ENCODE measurements at regions not wholly inside any gene's neighbourhood (a gene's known extent, or its start where the extent isn't known, plus 50 kb on each side); places are given as distances from the start of the nearest gene placed in this dataset.

DNA sequence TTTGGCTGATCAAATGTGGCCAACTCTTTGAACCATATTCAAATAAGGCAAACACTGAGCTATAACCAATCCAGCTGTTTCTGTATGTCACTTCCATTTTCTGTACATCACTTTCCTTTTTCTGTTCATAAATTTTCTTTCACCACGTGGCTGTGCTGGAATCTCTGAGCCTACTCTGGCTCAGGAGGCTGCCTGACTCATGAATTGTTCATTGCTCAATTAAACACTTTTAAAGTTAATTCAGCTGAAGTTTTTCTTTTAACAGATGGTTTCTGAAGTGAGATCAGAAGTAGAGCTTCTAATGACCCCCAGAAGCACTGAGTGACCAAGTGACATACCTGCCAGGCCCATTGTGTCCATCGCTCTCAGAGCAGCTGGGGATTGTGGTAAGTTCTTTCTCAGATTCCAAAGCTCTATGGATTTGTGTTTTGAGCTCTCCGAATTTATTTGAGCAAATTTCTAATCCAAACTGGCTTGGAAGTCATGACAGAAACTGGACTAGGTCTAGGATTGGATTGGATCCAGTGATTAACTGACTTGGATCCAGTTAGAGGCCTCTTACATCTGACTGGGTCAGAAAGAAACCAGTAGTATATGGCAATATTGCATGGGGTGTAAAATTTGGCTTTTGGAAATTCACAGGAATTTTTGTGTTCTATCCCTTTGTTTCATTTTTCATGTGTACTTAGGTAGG lies 121.2 kb upstream of the BANK1 start:
- H3K27ac ChIP-seq, result no peak overlapping the region

DNA sequence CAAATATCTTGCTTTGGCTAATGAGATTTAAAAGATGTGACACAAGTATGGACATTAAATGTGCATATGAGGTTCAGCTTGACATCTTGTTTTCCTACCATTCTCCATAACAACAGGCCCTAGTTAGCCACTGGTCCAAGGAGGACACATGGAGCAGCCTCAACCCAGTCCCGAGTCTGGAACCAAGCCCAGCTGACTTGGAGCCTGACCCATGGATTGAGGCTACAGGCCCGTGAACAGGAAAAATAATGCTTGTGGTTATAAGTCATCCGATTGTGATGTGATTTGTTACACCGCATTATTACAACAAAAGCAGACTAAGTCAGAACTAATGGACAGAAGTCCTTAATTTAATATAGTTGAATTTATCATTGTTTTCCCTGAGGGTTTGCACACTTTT lies 123.2 kb upstream of the BANK1 start:
- H3K27ac ChIP-seq, result no peak overlapping the region
- TF ChIP-seq, protein P1, sequence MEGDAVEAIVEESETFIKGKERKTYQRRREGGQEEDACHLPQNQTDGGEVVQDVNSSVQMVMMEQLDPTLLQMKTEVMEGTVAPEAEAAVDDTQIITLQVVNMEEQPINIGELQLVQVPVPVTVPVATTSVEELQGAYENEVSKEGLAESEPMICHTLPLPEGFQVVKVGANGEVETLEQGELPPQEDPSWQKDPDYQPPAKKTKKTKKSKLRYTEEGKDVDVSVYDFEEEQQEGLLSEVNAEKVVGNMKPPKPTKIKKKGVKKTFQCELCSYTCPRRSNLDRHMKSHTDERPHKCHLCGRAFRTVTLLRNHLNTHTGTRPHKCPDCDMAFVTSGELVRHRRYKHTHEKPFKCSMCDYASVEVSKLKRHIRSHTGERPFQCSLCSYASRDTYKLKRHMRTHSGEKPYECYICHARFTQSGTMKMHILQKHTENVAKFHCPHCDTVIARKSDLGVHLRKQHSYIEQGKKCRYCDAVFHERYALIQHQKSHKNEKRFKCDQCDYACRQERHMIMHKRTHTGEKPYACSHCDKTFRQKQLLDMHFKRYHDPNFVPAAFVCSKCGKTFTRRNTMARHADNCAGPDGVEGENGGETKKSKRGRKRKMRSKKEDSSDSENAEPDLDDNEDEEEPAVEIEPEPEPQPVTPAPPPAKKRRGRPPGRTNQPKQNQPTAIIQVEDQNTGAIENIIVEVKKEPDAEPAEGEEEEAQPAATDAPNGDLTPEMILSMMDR (conservative IDR thresholded peaks at IDR 0.05), result no peak

More for the DNA sequence above, 121.2 kb upstream of the BANK1 start:
- TF ChIP-seq, protein P1 (conservative IDR thresholded peaks at IDR 0.05), result no peak

DNA sequence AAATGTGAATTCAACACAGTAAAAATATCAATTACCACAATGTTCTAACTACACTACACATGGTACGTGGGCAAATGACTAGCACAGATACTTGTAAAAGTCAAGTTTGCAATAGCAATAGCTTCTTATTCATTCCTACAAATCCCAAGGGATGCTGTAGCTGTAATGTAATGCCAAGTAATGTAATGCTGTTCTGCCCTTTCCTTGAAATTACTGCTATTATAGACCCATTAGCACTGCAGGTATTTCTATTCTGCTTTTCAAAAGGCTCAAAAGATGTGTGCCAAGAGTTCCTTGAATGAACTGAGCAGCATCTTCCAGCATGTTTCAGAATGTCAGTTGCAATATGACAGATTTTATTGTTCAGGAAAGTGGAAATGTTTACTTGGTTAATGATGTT lies 129.9 kb upstream of the BANK1 start:
- H3K27ac ChIP-seq, result no peak overlapping the region
- TF ChIP-seq, protein P1 (conservative IDR thresholded peaks at IDR 0.05), result no peak

DNA sequence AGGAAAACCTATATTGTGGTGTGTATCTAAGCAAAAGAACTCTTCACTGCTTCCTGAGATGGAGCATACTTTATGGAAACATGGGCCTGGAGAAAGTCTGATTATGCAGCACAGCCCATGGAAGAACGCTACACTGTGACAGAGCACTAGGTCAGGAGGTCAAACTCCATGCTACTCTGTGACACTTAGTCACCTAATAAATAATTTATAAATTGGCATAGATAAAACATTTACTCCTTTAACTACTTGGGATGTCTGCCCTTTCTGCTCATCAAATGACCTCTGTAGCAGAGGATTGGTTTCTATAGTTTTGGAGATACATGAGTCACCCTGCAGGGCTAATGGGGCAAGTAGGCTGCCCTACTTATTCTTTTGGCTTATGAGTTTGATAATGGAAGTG lies 134.7 kb upstream of the BANK1 start:
- TF ChIP-seq, protein P1 (conservative IDR thresholded peaks at IDR 0.05), result no peak
- no peak overlapping the region for H3K27ac ChIP-seq

DNA sequence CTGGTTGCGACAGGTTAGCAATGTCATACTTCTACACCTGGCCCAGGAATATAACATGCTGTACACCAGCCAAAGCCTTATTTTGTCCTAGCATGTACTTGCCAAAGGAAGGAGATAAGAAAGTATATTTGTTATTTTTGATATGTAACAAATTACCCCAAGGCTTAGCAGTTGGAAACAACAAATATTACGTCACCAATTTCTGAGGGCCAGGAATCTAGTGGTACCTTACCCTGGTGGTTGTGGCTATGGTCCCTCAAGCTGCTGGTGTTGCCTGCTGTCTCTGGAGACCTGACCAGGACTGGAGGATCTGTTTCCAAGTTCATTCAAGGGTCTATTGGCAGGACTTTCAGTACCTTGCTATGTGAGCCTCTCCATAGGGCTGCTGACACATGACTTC lies 135.5 kb upstream of the BANK1 start:
- no peak overlapping the region for H3K27ac ChIP-seq
- TF ChIP-seq, protein P1 (conservative IDR thresholded peaks at IDR 0.05), result no peak

DNA sequence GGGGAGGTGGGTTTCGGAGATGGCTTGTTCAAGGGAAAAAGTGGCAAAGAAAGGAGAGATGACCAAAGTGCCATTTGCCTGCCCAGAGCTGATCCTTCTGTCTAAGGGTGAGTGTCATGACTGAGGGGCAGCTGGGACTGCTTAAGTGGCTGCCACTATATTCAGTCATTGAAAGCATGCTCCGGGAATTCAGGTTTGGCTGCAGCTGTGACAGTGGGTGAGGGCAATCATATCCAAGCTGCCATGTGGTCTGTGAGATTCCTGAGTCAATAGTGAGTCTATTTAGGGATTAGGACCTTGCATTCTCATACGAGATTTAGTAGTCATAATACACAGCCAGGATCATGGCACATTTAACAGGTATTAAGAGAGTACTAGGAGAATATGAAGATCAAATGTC lies 138.8 kb upstream of the BANK1 start:
- no peak overlapping the region for H3K27ac ChIP-seq
- TF ChIP-seq, protein P1 (conservative IDR thresholded peaks at IDR 0.05), result no peak

DNA sequence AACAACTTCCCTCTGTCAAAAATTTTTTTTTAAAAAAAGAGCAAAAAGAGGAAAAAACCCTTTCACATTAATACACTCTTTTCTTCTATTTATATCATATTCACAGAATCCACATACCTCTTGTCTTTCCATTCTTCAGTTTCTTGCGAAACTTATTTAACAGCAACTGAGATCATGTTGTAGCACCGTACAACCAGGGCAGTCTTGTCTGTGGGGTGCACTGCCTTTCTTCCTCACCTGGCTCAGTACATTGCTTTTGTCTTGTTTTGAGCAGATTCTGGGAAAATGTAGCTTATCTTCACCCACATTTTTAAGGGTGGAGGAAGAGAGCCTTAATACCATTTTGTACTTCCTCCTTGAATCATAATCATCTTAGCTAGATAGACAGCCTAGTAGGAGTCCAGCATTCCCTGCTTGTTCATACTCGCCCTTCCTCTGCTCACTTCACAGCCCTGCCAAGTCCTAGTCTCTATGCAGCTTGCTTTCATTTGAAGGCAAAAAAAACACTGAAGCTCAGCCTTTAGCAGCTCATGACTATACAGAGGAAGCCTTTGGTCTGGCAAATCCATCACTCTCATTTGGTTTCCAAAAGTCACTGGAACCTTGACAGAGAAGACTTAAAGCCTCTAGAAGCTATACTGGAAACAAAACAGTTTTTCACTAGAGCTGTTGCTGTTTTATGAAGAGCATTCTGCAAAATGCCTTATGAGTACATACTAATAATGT lies 140.6 kb upstream of the BANK1 start:
- TF ChIP-seq, protein P1 (conservative IDR thresholded peaks at IDR 0.05), result no peak
- H3K27ac ChIP-seq, result peak overlapping the region; percentile 51

All from VCaP (cell line).